Neural progenitor cell (in vitro differentiated cells): ENCODE measurements at regions not wholly inside any gene's neighbourhood (a gene's known extent, or its start where the extent isn't known, plus 50 kb on each side); places are given as distances from the start of the nearest gene placed in this dataset.

Experiments used
- DNase-seq: peaks from one replicate; pipeline ENCODE4 v3.0.0-alpha.2; 2016; ENCODE audit warnings: low spot score
- H2AFZ ChIP-seq: fragments of 200-600 bp; sonication (generic); replicated peaks from 2 replicates; pipeline ENCODE4 v1.6.1; 2016; ENCODE audit warnings: antibody characterized with exemption
- H3F3A ChIP-seq: fragments of 200-600 bp; sonication (generic); 2 replicates; pipeline ENCODE4 v1.6.1; 2016; ENCODE audit warnings: antibody characterized with exemption, low read depth
- H3K27ac ChIP-seq: fragments of 200-600 bp; sonication (generic); 2 replicates; pipeline ENCODE4 v1.5.1; 2016; ENCODE audit warnings: mild to moderate bottlenecking
- H3K27me3 ChIP-seq: fragments of 200-600 bp; sonication (generic); 2 replicates; pipeline ENCODE4 v1.6.1; 2016; ENCODE audit warnings: mild to moderate bottlenecking, moderate library complexity
- H3K36me3 ChIP-seq: fragments of 200-600 bp; sonication (generic); 2 replicates; pipeline ENCODE4 v1.5.1; 2016
- H3K4me1 ChIP-seq: fragments of 200-600 bp; sonication (generic); 2 replicates; pipeline ENCODE4 v1.6.1; 2016; ENCODE audit warnings: mixed run types
- H3K4me2 ChIP-seq: fragments of 200-600 bp; sonication (generic); 2 replicates; pipeline ENCODE4 v1.6.1; 2016
- H3K4me3 ChIP-seq: fragments of 200-600 bp; sonication (generic); 2 replicates; pipeline ENCODE4 v1.5.1; 2016
- H3K79me2 ChIP-seq: fragments of 200-600 bp; sonication (generic); 2 replicates; pipeline ENCODE4 v1.6.1; 2016; ENCODE audit warnings: low read depth
- H3K9ac ChIP-seq: fragments of 200-600 bp; sonication (generic); 2 replicates; pipeline ENCODE4 v1.6.1; 2016
- H3K9me3 ChIP-seq: fragments of 200-600 bp; sonication (generic); 2 replicates; pipeline ENCODE4 v1.5.1; 2016; ENCODE audit warnings: low read depth
- H4K20me1 ChIP-seq: fragments of 200-600 bp; sonication (generic); 2 replicates; pipeline ENCODE4 v1.6.1; 2016; ENCODE audit warnings: low read depth
- H3K27ac Mint-ChIP-seq: 3 replicates; pipeline ENCODE4 v1.8.0; 2021; ENCODE audit warnings: mixed read lengths
- H3K27me3 Mint-ChIP-seq: 2 replicates; pipeline ENCODE4 v1.8.0; 2022; ENCODE audit warnings: low read depth, mild to moderate bottlenecking, inconsistent platforms, moderate library complexity, mixed read lengths; ENCODE audit not compliant: insufficient read depth
- H3K36me3 Mint-ChIP-seq: 3 replicates; pipeline ENCODE4 v1.8.0; 2021; ENCODE audit warnings: mixed read lengths
- H3K4me1 Mint-ChIP-seq: 3 replicates; pipeline ENCODE4 v1.8.0; 2021; ENCODE audit warnings: mixed read lengths
- H3K4me3 Mint-ChIP-seq: 3 replicates; pipeline ENCODE4 v1.8.0; 2021; ENCODE audit warnings: mild to moderate bottlenecking, moderate library complexity, mixed read lengths
- H3K9me3 Mint-ChIP-seq: 3 replicates; pipeline ENCODE4 v1.8.0; 2020; ENCODE audit warnings: mixed read lengths
- CTCF ChIP-seq: fragments of 200-600 bp; sonication (generic); IDR thresholded peaks from 2 replicates; pipeline ENCODE4 v1.5.1; 2017; ENCODE audit warnings: antibody characterized with exemption, mild to moderate bottlenecking
- EZH2 ChIP-seq: fragments of 200-600 bp; sonication (generic); IDR thresholded peaks from 2 replicates; pipeline ENCODE4 v1.6.1; 2017; ENCODE audit warnings: antibody characterized with exemption, mild to moderate bottlenecking, moderate library complexity
- EZH2phosphoT487 ChIP-seq: fragments of 200-600 bp; sonication (generic); IDR thresholded peaks from 2 replicates; pipeline ENCODE4 v1.6.1; 2017; ENCODE audit warnings: antibody characterized with exemption

DNA sequence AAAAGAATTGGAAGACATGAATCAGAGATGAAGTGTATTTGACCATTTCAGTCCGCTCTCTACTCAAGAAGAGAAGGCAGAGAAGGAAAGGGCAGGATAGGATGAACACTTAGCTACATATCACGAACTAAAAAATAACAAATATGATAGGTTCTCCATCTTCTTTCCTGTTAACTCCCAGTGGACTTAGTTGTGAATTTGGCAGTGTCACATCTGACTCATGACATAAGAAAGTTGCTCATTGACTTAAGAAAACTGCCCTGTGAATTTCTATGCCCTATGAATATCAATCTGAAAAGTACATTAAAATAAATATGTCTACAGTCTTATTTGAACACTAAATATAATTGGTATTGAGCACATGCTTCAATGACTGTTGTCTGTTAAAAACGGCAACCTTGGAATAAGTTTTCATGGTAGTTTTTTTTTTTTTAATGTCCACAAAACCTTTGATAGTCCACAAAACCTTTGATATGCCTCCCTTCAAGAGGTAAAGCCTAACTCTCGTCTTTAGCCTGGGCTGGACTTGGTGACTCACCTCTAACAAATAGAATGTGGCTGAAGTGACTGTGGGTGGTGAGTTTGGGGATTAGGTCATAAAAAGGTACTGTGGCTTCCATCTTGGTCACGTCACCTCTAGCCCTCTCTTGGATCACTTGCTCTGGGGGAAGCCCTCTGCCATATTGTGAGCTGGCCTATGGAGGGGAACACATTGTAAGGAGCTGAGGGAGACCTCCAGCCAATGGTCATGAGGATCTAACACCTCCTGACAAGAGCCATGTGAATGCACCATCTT lies 184.7 kb upstream of the S100G start:
- Histone ChIP-seq H3K4me3 (no peak overlapping the region), H3F3A (no peaks in the 10 kb centered on the region), H3K9me3 (no peaks in the 10 kb centered on the region), H3K4me2 (no peak overlapping the region), H3K27ac (no peak overlapping the region), H3K27me3 (no peaks in the 10 kb centered on the region), H4K20me1 (no peaks in the 10 kb centered on the region), H3K4me1 (peaks cover 10% of the 10 kb centered on the region), H3K36me3 (no peaks in the 10 kb centered on the region), H2AFZ (no peak overlapping the region), H3K79me2 (no peaks in the 10 kb centered on the region), H3K9ac (no peak overlapping the region)
- H3K27ac Mint-ChIP-seq: no peak overlapping the region
- H3K9me3 Mint-ChIP-seq: no peaks in the 10 kb centered on the region
- no peak for DNase-seq
- H3K4me3 Mint-ChIP-seq: no peak overlapping the region
- TF ChIP-seq EZH2: no peak
- TF ChIP-seq CTCF: no peak
- TF ChIP-seq EZH2phosphoT487: no peak
- H3K27me3 Mint-ChIP-seq: no peaks in the 10 kb centered on the region
- H3K36me3 Mint-ChIP-seq: no peaks in the 10 kb centered on the region
- H3K4me1 Mint-ChIP-seq: no peaks in the 10 kb centered on the region

DNA sequence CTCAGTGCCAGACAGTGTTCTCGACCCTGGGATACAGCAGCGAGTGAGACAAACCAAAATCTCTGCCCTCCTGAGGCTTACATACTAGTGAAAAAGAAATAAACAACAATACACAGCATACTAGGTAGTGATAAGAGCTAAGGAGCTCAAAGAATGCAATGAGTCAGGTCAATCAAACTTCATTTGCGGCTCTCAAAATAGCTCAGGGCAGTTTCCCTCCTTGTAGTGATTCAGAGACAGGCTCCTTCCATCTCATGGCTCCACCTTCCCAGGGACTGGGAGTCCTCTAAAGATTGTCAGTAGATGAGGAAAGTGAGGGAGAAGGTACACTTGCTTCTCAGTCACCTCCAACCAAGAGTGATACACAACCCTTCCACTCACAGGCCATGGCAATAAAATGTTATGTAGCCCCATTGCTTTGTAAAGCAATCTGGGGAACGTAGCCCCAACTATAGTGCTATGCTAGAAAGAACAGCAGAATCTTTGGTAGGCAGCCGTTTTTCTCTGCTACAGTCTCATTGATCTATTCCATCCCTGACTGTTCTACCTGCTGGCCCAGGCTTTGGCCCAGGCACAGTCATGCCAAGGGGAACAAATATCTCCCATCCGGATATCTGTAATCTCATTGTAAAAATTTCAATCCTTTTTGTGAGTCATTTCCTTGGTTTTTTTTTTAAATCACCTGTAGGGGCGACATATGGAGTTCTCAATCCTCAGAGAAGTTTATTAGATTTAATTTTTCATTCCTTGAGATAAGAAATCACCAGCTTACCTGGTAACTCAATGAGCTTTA lies 183.1 kb upstream of the S100G start:
- Histone ChIP-seq H2AFZ (no peak overlapping the region), H3K27me3 (no peaks in the 10 kb centered on the region), H3K27ac (no peak overlapping the region), H3F3A (no peaks in the 10 kb centered on the region), H3K9me3 (no peaks in the 10 kb centered on the region), H3K4me3 (no peak overlapping the region), H3K79me2 (no peaks in the 10 kb centered on the region), H3K9ac (no peak overlapping the region), H4K20me1 (no peaks in the 10 kb centered on the region), H3K4me2 (no peak overlapping the region), H3K36me3 (no peaks in the 10 kb centered on the region), H3K4me1 (peaks cover 10% of the 10 kb centered on the region)
- Mint-ChIP-seq H3K9me3 (no peaks in the 10 kb centered on the region), H3K4me1 (no peaks in the 10 kb centered on the region), H3K27me3 (no peaks in the 10 kb centered on the region), H3K36me3 (no peaks in the 10 kb centered on the region), H3K4me3 (no peak overlapping the region), H3K27ac (no peak overlapping the region)
- DNase-seq: no peak
- TF ChIP-seq EZH2phosphoT487 (no peak), EZH2 (no peak), CTCF (no peak)

- no peak overlapping the region for H3K4me3 ChIP-seq
- H3K9me3 Mint-ChIP-seq: no peaks in the 10 kb centered on the region
- H3K27me3 Mint-ChIP-seq: no peaks in the 10 kb centered on the region
- H3K4me3 Mint-ChIP-seq: no peak overlapping the region
- no peak overlapping the region for H3K4me2 ChIP-seq
- H3K36me3 Mint-ChIP-seq: no peaks in the 10 kb centered on the region
- no peaks in the 10 kb centered on the region for H3K4me1 ChIP-seq
- H4K20me1 ChIP-seq: no peaks in the 10 kb centered on the region
- H3K9me3 ChIP-seq: no peaks in the 10 kb centered on the region
- H3K9ac ChIP-seq: no peak overlapping the region
- no peaks in the 10 kb centered on the region for H3K79me2 ChIP-seq
- TF ChIP-seq CTCF: peak; percentile 27
- no peak for TF ChIP-seq EZH2phosphoT487
- H3K4me1 Mint-ChIP-seq: no peaks in the 10 kb centered on the region
- peak; percentile 8 for DNase-seq
- no peaks in the 10 kb centered on the region for H3K27me3 ChIP-seq
- H3K27ac ChIP-seq: no peak overlapping the region
- no peaks in the 10 kb centered on the region for H3K36me3 ChIP-seq
- H2AFZ ChIP-seq: no peak overlapping the region
- H3K27ac Mint-ChIP-seq: no peak overlapping the region
- no peaks in the 10 kb centered on the region for H3F3A ChIP-seq
Observed at GRCh38 chrX:16469870-16470269, 180.1 kb upstream of the S100G start.
